H9 (cell line): ENCODE measurements at regions not wholly inside any gene's neighbourhood (a gene's known extent, or its start where the extent isn't known, plus 50 kb on each side); places are given as distances from the start of the nearest gene placed in this dataset.

Experiments
- DNase-seq: peaks from one replicate; pipeline ENCODE4 v3.0.0-alpha.2; 2017
- H2AFZ ChIP-seq: one replicate; pipeline ENCODE4 v1.6.1; 2013; ENCODE audit warnings: mild to moderate bottlenecking, low read length, control low read depth, moderate library complexity
- H2AK5ac ChIP-seq: 2 replicates; pipeline ENCODE4 v1.6.1; 2013; ENCODE audit warnings: low read length, control low read depth, mixed read lengths; ENCODE audit not compliant: insufficient read length
- H2BK120ac ChIP-seq: one replicate; pipeline ENCODE4 v1.6.1; 2013; ENCODE audit warnings: low read depth, mild to moderate bottlenecking, low read length, control low read depth, inconsistent platforms; ENCODE audit not compliant: poor library complexity, severe bottlenecking
- H2BK12ac ChIP-seq: 2 replicates; pipeline ENCODE4 v1.6.1; 2013; ENCODE audit warnings: low read length, control low read depth, mixed read lengths, low read depth; ENCODE audit not compliant: insufficient read length
- H2BK15ac ChIP-seq: 2 replicates; pipeline ENCODE4 v1.6.1; 2013; ENCODE audit warnings: low read depth, low read length, control low read depth
- H2BK20ac ChIP-seq: one replicate; pipeline ENCODE4 v1.6.1; 2013; ENCODE audit warnings: low read depth, mild to moderate bottlenecking, low read length, control low read depth, inconsistent platforms; ENCODE audit not compliant: poor library complexity, severe bottlenecking
- H2BK5ac ChIP-seq: 2 replicates; pipeline ENCODE4 v1.6.1; 2013; ENCODE audit warnings: low read length, control low read depth, mixed read lengths; ENCODE audit not compliant: insufficient read length
- H3K14ac ChIP-seq: 2 replicates; pipeline ENCODE4 v1.6.1; 2013; ENCODE audit warnings: low read length, control low read depth; ENCODE audit not compliant: insufficient read depth
- H3K18ac ChIP-seq: 2 replicates; pipeline ENCODE4 v1.6.1; 2013; ENCODE audit warnings: low read depth, mild to moderate bottlenecking, mixed read lengths, low read length, control low read depth; ENCODE audit not compliant: insufficient read length
- H3K23ac ChIP-seq: 2 replicates; pipeline ENCODE4 v1.6.1; 2013; ENCODE audit warnings: low read length, control low read depth, mixed read lengths, low read depth; ENCODE audit not compliant: insufficient read length
- H3K23me2 ChIP-seq: 2 replicates; pipeline ENCODE4 v1.6.1; 2013; ENCODE audit warnings: low read depth, mild to moderate bottlenecking, mixed read lengths, low read length, control low read depth; ENCODE audit not compliant: insufficient read length, poor library complexity, severe bottlenecking
- H3K27ac ChIP-seq: 2 replicates; pipeline ENCODE4 v1.5.1; 2013; ENCODE audit warnings: low read length, control low read depth, mixed read lengths, low read depth; ENCODE audit not compliant: insufficient read length
- H3K27me3 ChIP-seq: 2 replicates; pipeline ENCODE4 v1.6.1; 2013; ENCODE audit warnings: low read length, control low read depth, inconsistent platforms; ENCODE audit not compliant: insufficient read depth
- H3K4ac ChIP-seq: 2 replicates; pipeline ENCODE4 v1.6.1; 2013; ENCODE audit warnings: low read depth, mild to moderate bottlenecking, control low read depth, inconsistent platforms, low read length, moderate library complexity
- H3K4me1 ChIP-seq: 2 replicates; pipeline ENCODE4 v1.6.1; 2013; ENCODE audit warnings: low read length, control low read depth, inconsistent platforms; ENCODE audit not compliant: insufficient read depth
- H3K4me2 ChIP-seq: 2 replicates; pipeline ENCODE4 v1.6.1; 2013; ENCODE audit warnings: low read length, control low read depth, mixed read lengths; ENCODE audit not compliant: insufficient read length, insufficient read depth
- H3K56ac ChIP-seq: 2 replicates; pipeline ENCODE4 v1.6.1; 2013; ENCODE audit warnings: low read depth, mild to moderate bottlenecking, mixed read lengths, low read length, control low read depth; ENCODE audit not compliant: insufficient read length
- H3K79me1 ChIP-seq: 2 replicates; pipeline ENCODE4 v1.6.1; 2013; ENCODE audit warnings: low read depth, mild to moderate bottlenecking, moderate library complexity, low read length, control low read depth, inconsistent platforms; ENCODE audit not compliant: insufficient read depth, poor library complexity, severe bottlenecking
- H3K79me2 ChIP-seq: 2 replicates; pipeline ENCODE4 v1.6.1; 2013; ENCODE audit warnings: low read length, control low read depth, inconsistent platforms; ENCODE audit not compliant: insufficient read depth
- H3K9ac ChIP-seq: 2 replicates; pipeline ENCODE4 v1.6.1; 2013; ENCODE audit warnings: low read length, control low read depth, mixed read lengths; ENCODE audit not compliant: insufficient read length; ENCODE audit errors: extremely low read depth
- H3K9me3 ChIP-seq: one replicate; pipeline ENCODE4 v1.6.1; 2013; ENCODE audit warnings: low read depth, low read length, inconsistent platforms; ENCODE audit not compliant: control insufficient read depth
- H3T11ph ChIP-seq: one replicate; pipeline ENCODE4 v1.6.1; 2013; ENCODE audit warnings: mild to moderate bottlenecking, low read length, control low read depth, inconsistent platforms
- H4K20me1 ChIP-seq: one replicate; pipeline ENCODE4 v1.6.1; 2013; ENCODE audit not compliant: control insufficient read depth, insufficient read length, insufficient read depth
- H4K5ac ChIP-seq: 2 replicates; pipeline ENCODE4 v1.6.1; 2013; ENCODE audit warnings: low read depth, mild to moderate bottlenecking, mixed read lengths, low read length, control low read depth; ENCODE audit not compliant: insufficient read length
- H4K8ac ChIP-seq: replicated peaks from 2 replicates; pipeline ENCODE4 v1.6.1; 2013; ENCODE audit warnings: low read length, control low read depth, mixed read lengths, low read depth; ENCODE audit not compliant: insufficient read length
- H4K91ac ChIP-seq: 2 replicates; pipeline ENCODE4 v1.6.1; 2013; ENCODE audit warnings: low read depth, mild to moderate bottlenecking, moderate library complexity, mixed read lengths, low read length, control low read depth; ENCODE audit not compliant: insufficient read length
- H3K27ac Mint-ChIP-seq, 3 experiments: 2 replicates in 2 of 3; 3 replicates in 1 of 3; pipeline ENCODE4 v1.8.0; 2020 to 2021; ENCODE audit warnings: mixed read lengths in 3 of 3, mild to moderate bottlenecking in 1 of 3, moderate library complexity in 1 of 3
- H3K27me3 Mint-ChIP-seq: 2 replicates; pipeline ENCODE4 v1.8.0; 2021; ENCODE audit warnings: low read depth, mild to moderate bottlenecking, moderate library complexity, mixed read lengths
- H3K36me3 Mint-ChIP-seq, 3 experiments: 2 replicates in 2 of 3; 3 replicates in 1 of 3; pipeline ENCODE4 v1.8.0; 2020 to 2021; ENCODE audit warnings: low read depth in 3 of 3, mixed read lengths in 3 of 3; ENCODE audit not compliant: insufficient read depth in 1 of 3
- H3K4me1 Mint-ChIP-seq, 2 experiments: 2 replicates each; pipeline ENCODE4 v1.8.0; 2020; ENCODE audit warnings: mixed read lengths in 2 of 2
- H3K4me3 Mint-ChIP-seq, 2 experiments: 2 replicates in 1 of 2; 3 replicates in 1 of 2; pipeline ENCODE4 v1.8.0; 2020 to 2021; ENCODE audit warnings: mild to moderate bottlenecking in 2 of 2, mixed read lengths in 2 of 2, moderate library complexity in 1 of 2
- H3K9me3 Mint-ChIP-seq, 2 experiments: 2 replicates in 1 of 2; 3 replicates in 1 of 2; pipeline ENCODE4 v1.8.0; 2020; ENCODE audit warnings: mild to moderate bottlenecking in 2 of 2, mixed read lengths in 2 of 2, moderate library complexity in 1 of 2
- WGBS: extraction: QIAGEN DNeasy Blood & Tissue Kit; methylation state at CpG from one replicate; pipeline ENCODE4 v1.1.7; 2013; ENCODE audit warnings: missing lambda C conversion rate, low lambda C conversion rate, mixed read lengths; ENCODE audit not compliant: insufficient read length; ENCODE audit errors: extremely low coverage; 5-methylcytosine and 5-hydroxymethylcytosine counted together
- TF ChIP-seq, protein P1 (sequence below): fragments of 200-600 bp; sonication (generic); conservative IDR thresholded peaks from 3 replicates; pipeline ENCODE4 v1.8.0; 2021; ENCODE audit warnings: antibody characterized with exemption, mild to moderate bottlenecking

DNA sequence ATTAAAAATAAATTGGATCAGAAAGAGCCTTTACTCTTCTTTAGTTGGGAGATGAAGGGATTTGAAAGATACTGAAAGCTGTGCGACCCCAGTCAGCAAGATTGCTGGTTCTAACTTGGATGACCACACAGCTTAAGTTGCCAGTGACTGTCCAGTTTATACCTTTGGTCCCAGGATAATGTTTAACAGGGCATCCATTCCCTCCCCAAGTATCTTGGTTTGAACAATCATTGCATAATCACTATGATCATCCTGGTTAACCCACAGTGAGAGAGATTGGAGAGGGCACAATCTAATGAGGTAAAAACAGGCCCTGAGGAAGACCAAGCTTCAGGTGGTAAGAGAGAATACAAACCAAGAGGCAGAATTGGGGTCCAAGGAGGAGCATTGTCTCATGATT, 798.3 kb downstream of the MAFB start:
- DNase-seq = no peak
- Histone ChIP-seq H3K9me3 (no peaks in the 10 kb centered on the region), H3K79me2 (no peaks in the 10 kb centered on the region), H3K9ac (no peak overlapping the region), H3K4me2 (no peak overlapping the region), H2BK12ac (no peak overlapping the region), H4K5ac (no peak overlapping the region), H3K79me1 (no peaks in the 10 kb centered on the region), H2BK5ac (no peak overlapping the region), H2BK120ac (no peak overlapping the region), H3K18ac (no peak overlapping the region), H4K8ac (no peak overlapping the region), H3K23me2 (no peaks in the 10 kb centered on the region), H2BK15ac (no peak overlapping the region), H2AFZ (no peak overlapping the region), H3K4ac (no peak overlapping the region), H3K27me3 (no peaks in the 10 kb centered on the region), H3K23ac (no peak overlapping the region), H3K56ac (no peak overlapping the region), H4K20me1 (no peaks in the 10 kb centered on the region), H3K14ac (no peak overlapping the region), H3T11ph (no peak overlapping the region), H2BK20ac (no peak overlapping the region), H4K91ac (no peak overlapping the region), H3K27ac (no peak overlapping the region), H3K4me1 (no peaks in the 10 kb centered on the region), H2AK5ac (no peak overlapping the region)
- Mint-ChIP-seq H3K27ac (no peak overlapping the region), H3K4me3 (no peak overlapping the region), H3K27me3 (no peaks in the 10 kb centered on the region), H3K4me1 (peaks cover 11 to 22% of the 10 kb centered on the region in 2 experiments), H3K36me3 (no peaks in the 10 kb centered on the region; a peak in 2 of 7 replicates), H3K9me3 (no peaks in the 10 kb centered on the region)
- no CpG with 5 or more reads among the region's 1 CpG for WGBS
- TF ChIP-seq, protein P1, sequence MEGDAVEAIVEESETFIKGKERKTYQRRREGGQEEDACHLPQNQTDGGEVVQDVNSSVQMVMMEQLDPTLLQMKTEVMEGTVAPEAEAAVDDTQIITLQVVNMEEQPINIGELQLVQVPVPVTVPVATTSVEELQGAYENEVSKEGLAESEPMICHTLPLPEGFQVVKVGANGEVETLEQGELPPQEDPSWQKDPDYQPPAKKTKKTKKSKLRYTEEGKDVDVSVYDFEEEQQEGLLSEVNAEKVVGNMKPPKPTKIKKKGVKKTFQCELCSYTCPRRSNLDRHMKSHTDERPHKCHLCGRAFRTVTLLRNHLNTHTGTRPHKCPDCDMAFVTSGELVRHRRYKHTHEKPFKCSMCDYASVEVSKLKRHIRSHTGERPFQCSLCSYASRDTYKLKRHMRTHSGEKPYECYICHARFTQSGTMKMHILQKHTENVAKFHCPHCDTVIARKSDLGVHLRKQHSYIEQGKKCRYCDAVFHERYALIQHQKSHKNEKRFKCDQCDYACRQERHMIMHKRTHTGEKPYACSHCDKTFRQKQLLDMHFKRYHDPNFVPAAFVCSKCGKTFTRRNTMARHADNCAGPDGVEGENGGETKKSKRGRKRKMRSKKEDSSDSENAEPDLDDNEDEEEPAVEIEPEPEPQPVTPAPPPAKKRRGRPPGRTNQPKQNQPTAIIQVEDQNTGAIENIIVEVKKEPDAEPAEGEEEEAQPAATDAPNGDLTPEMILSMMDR = no peak
